ENCODE measurements at regions not wholly inside any gene's neighbourhood (a gene's known extent, or its start where the extent isn't known, plus 50 kb on each side); places are given as distances from the start of the nearest gene placed in this dataset.
"Not testable (repeated sequence)": the region's sequence is repeated elsewhere in the genome, so short reads cannot be mapped to it uniquely, and the experiment has no call there.

DNA sequence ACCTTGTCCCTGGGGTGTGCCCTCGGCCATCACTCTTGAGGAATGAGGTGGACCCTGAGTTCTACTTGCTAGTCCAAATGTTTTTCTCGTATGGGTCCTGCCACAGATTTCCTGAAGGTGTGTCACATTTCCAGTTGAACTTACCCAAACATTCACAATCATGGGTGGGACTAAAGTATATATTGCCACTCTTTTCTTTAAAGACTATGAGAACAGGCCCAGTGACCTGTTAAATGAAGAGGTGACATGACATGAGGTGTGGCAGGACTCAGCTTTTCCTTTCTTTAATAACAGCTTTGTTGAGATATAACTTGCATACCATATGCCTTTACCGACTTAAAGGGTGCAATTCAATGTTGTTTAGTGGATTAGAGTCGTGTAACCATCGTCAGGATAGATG lies 177.2 kb upstream of the EXOC2 start:
- no peak for DNase-seq
- H3K27me3 Mint-ChIP-seq = peaks cover 21% of the 10 kb centered on the region

DNA sequence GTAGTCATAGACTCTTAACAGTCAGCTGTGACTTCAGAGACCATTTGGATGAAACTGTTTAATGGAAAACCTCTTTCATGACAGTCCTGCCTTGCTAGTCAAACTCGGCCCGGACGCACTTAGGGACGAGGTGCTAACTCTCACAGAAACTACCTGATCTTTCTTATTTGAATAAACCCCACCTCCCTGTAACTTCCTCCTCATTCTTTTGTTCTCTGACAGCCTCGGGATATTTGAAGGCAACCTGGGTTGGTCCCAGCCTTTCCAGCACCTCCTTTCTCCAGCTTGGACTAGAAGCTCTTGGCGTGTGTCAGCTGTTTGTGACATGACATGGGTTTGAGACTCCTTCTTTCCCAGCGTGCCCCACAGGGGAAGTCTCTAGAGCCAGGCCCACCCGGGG lies 175.3 kb upstream of the EXOC2 start:
- Mint-ChIP-seq H3K36me3 (ENCODE audit: low read depth) (no peaks in the 10 kb centered on the region), H3K9me3 (ENCODE audit: low read depth) (no peaks in the 10 kb centered on the region), H3K27me3 (peaks cover 23% of the 10 kb centered on the region), H3K4me1 (no peaks in the 10 kb centered on the region), H3K27ac (no peak overlapping the region), H3K4me3 (no peak overlapping the region)
- intact Hi-C loops (cut with DNase I, micrococcal nuclease) = no loop called here
- DNase-seq (no peak), ATAC-seq (no peak)
- CTCF ChIA-PET = interaction anchor here (1.2 kb wide), 1 partner anchor 9 kb away, joined by 4 read pairs; no protein-coding TSS in a partner anchor
- POLR2A ChIA-PET = no interaction called here

More for the DNA sequence above, 177.2 kb upstream of the EXOC2 start:
- Mint-ChIP-seq H3K4me1 (no peaks in the 10 kb centered on the region), H3K27ac (no peak overlapping the region), H3K9me3 (ENCODE audit: low read depth) (no peaks in the 10 kb centered on the region), H3K4me3 (no peak overlapping the region), H3K36me3 (ENCODE audit: low read depth) (no peaks in the 10 kb centered on the region)
- ATAC-seq = no peak
- intact Hi-C loops (cut with DNase I, micrococcal nuclease) = no loop called here
- ChIA-PET CTCF (no interaction called here), POLR2A (no interaction called here)

DNA sequence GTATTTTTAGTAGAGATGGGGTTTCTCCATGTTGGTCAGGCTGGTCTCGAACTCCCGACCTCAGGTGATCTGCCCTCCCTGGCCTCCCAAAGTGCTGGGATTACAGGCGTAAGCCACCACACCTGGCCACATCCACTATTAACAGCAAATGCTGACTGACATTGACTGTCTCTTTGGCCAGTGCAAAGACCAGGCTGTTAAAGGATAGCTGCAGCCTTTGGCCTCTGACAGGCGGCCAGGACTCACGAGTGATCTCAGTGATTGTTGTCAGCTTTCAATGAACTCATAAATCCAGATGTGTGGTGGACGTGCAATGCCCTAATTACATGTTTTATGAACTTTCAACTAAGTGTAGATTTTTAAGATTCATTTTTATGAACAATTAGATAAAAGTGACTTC lies 174.4 kb upstream of the EXOC2 start:
- Mint-ChIP-seq H3K9me3 (ENCODE audit: low read depth) (no peaks in the 10 kb centered on the region), H3K36me3 (ENCODE audit: low read depth) (no peaks in the 10 kb centered on the region), H3K27ac (no peak overlapping the region), H3K4me3 (no peak overlapping the region), H3K27me3 (peaks cover 19% of the 10 kb centered on the region), H3K4me1 (no peaks in the 10 kb centered on the region)
- ChIA-PET POLR2A (interaction anchor here (0.7 kb wide), 1 partner anchor 21 kb away, joined by 7 read pairs; no protein-coding TSS in a partner anchor), CTCF (interaction anchor here (1.2 kb wide), 1 partner anchor 10 kb away, joined by 4 read pairs; no protein-coding TSS in a partner anchor)
- intact Hi-C loops (cut with DNase I, micrococcal nuclease) = no loop called here
- no peak for ATAC-seq
- no peak for DNase-seq

DNA sequence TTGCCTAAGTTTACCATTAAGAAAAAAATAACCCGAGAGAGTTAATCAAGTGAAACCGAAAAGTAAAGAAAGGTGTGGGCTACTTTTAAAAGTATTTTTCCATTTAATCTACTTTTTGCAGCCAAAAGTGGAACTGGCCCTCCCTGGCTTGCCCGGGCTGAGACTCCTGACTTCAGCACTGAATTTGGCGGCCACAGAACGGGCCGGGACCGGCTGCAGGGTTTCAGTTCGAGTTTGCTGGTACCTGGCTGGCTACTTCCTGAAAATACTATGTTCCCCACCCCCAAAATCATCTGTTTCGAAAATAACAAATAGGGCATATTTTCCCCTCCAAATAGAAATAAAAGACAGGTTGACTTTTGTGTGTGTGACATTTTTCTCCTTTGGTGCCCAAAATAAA lies 173.4 kb upstream of the EXOC2 start:
- ATAC-seq = no peak
- no peaks in the 10 kb centered on the region for H3K9me3 Mint-ChIP-seq (ENCODE audit: low read depth)
- intact Hi-C loops (cut with DNase I, micrococcal nuclease) = no loop called here
- H3K4me1 Mint-ChIP-seq = no peaks in the 10 kb centered on the region
- ChIA-PET CTCF (interaction anchor here (0.8 kb wide), 1 partner anchor 17 kb away, joined by 3 read pairs; no protein-coding TSS in a partner anchor), POLR2A (no interaction called here)
- H3K27me3 Mint-ChIP-seq = peaks cover 19% of the 10 kb centered on the region
- DNase-seq = no peak
- no peak overlapping the region for H3K4me3 Mint-ChIP-seq
- H3K36me3 Mint-ChIP-seq (ENCODE audit: low read depth) = no peaks in the 10 kb centered on the region
- no peak overlapping the region for H3K27ac Mint-ChIP-seq

DNA sequence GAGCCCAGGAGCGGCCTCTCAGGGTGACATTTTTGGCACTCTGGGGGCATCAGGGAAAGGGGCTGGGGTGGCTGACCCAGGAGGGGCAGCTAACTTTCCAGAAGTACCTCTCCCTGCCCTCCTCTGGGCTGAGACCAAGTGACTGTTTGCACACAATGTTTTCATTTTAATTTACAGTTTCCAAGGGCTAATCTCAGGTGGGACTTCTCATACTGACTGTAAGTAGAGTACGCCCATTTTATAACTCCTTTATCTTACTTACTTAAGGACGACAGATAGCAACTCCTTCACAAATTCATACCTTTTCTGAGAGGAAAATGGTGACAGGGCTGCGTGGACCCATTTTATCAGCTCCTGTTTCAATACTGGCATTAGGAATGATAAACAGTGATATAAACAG lies 172.9 kb upstream of the EXOC2 start:
- POLR2A ChIA-PET = no interaction called here
- Mint-ChIP-seq H3K27me3 (peaks cover 22% of the 10 kb centered on the region), H3K9me3 (ENCODE audit: low read depth) (no peaks in the 10 kb centered on the region), H3K27ac (no peak overlapping the region), H3K4me3 (no peak overlapping the region), H3K4me1 (no peaks in the 10 kb centered on the region), H3K36me3 (ENCODE audit: low read depth) (no peaks in the 10 kb centered on the region)
- no peak for ATAC-seq
- no peak for DNase-seq
- CTCF ChIA-PET = interaction anchor here (0.8 kb wide), 1 partner anchor 18 kb away, joined by 3 read pairs; no protein-coding TSS in a partner anchor
- intact Hi-C loops (cut with DNase I, micrococcal nuclease) = no loop called here

DNA sequence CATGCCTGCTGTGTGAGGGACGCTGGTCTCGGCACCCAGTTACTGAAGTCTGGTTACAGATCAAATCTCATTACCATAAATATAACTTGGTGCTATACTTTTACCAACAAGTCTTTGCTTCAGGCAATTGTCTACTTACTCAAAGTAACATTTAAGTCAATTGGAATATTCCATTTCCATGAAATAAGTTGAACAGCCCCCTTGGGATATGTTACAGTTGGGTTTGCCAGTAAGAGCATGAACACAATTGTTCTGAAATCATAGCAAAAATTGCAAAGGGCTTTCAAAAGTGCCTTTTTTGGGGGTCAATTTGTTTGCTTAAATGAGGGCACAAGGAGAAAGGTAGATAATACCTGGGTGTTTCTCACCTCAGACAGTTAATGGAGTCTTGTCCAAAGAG lies 170.9 kb upstream of the EXOC2 start:
- Mint-ChIP-seq H3K4me3 (no peak overlapping the region), H3K27me3 (peaks cover 27% of the 10 kb centered on the region), H3K4me1 (no peaks in the 10 kb centered on the region), H3K36me3 (ENCODE audit: low read depth) (no peaks in the 10 kb centered on the region), H3K27ac (no peak overlapping the region), H3K9me3 (ENCODE audit: low read depth) (no peaks in the 10 kb centered on the region)
- no peak for DNase-seq
- ChIA-PET CTCF (no interaction called here), POLR2A (no interaction called here)
- no peak for ATAC-seq
- intact Hi-C loops (cut with DNase I, micrococcal nuclease) = no loop called here

DNA sequence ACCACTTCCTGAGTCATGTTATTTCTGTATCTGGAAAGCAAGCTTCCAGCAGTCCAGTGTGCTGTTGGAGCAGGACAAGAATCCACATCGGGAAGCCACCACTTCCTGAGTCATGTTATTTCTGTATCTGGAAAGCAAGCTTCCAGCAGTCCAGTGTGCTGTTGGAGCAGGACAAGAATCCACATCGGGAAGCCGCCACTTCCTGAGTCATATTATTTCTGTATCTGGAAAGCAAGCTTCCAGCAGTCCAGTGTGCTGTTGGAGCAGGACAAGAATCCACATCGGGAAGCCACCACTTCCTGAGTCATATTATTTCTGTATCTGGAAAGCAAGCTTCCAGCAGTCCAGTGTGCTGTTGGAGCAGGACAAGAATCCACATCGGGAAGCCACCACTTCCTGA lies 170.2 kb upstream of the EXOC2 start:
- H3K4me3 Mint-ChIP-seq; H3K4me1 Mint-ChIP-seq; DNase-seq; H3K27ac Mint-ChIP-seq; ATAC-seq; H3K36me3 Mint-ChIP-seq (ENCODE audit: low read depth); H3K9me3 Mint-ChIP-seq (ENCODE audit: low read depth); CTCF ChIA-PET; intact Hi-C loops (cut with DNase I, micrococcal nuclease); POLR2A ChIA-PET: not testable (repeated sequence)
- peaks cover 27% of the 10 kb centered on the region for H3K27me3 Mint-ChIP-seq

DNA sequence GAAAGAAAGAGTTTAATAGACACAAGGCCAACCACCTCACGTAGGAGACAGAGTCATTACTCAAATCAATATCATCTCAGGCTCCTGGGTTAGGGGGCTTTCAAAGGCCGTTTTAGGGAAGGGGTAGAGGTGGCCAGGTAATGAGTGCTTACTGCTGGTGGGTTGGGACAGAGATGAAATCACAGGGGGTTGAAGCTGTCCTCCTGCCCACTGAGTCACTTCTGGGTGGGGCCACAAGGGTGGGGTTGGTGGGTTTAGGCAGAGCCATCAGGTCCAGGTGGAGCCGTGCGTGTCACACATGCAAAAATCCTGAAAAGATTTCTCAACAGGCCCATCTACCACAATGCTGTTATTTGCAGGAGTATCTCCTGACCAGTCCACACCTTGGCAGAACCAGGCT lies 167.0 kb upstream of the EXOC2 start:
- CTCF ChIA-PET = no interaction called here
- DNase-seq = no peak
- no peak overlapping the region for H3K4me3 Mint-ChIP-seq
- H3K4me1 Mint-ChIP-seq = no peaks in the 10 kb centered on the region
- H3K9me3 Mint-ChIP-seq (ENCODE audit: low read depth) = no peaks in the 10 kb centered on the region
- POLR2A ChIA-PET = no interaction called here
- intact Hi-C loops (cut with DNase I, micrococcal nuclease) = no loop called here
- H3K27ac Mint-ChIP-seq = no peak overlapping the region
- H3K27me3 Mint-ChIP-seq = peaks cover 27% of the 10 kb centered on the region
- no peaks in the 10 kb centered on the region for H3K36me3 Mint-ChIP-seq (ENCODE audit: low read depth)
- no peak for ATAC-seq

DNA sequence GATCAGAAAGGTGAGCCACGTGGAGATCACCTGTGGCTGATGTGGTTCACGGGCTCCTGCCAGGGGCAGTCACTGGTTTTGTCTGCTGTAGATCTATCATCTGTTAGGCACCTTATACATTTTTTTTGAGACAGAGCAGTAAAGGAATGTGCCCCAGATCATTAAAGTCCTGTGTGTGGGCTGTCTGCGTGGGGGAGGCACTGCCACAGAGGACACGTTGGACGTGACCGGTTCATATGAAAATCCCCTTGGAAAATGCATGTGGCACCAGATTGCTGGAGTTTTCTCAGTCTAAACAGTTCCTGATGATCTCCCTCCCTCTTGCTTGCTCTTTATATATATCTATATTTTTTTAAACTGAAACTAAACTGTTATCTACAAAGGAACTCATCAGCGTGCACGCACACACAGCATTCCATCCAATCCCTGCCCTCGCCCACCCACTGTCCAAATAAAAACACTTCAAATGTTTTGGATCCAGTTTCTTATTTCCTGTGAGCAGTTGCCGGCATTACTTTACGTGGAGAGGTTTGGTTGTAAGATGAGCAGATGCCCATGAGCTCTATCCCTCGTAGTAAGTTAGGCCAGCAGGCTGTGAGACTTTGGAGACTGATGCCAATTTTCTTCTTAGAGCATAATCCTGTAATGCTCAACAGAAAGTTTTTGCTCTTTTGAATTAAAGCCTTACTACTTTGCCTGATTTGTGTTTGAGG lies 161.6 kb upstream of the EXOC2 start:
- H3K4me3 Mint-ChIP-seq = no peak overlapping the region
- H3K27ac Mint-ChIP-seq = no peak overlapping the region
- peaks cover 19% of the 10 kb centered on the region for H3K27me3 Mint-ChIP-seq
- H3K9me3 Mint-ChIP-seq (ENCODE audit: low read depth) = no peaks in the 10 kb centered on the region
- ChIA-PET CTCF (no interaction called here), POLR2A (no interaction called here)
- no peaks in the 10 kb centered on the region for H3K4me1 Mint-ChIP-seq
- H3K36me3 Mint-ChIP-seq (ENCODE audit: low read depth) = no peaks in the 10 kb centered on the region
- no peak for ATAC-seq
- no peak for DNase-seq
- intact Hi-C loops (cut with DNase I, micrococcal nuclease) = no loop called here

DNA sequence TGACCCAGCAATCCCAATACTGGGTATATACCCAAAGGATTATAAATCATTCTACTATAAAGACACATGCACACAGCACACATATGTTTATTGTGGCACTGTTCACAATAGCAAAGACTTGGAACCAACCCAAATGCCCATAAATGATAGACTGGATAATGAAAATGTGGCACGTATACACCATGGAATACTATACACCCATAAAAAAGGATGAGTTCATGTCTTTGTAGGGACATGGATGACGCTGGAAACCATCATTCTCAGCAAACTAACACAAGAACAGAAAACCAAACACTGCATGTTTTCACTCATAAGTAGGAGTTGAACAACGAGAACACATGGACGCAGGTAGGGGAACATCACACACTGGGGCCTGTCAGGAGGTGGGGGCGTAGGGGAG lies 159.3 kb upstream of the EXOC2 start:
- CTCF ChIA-PET; DNase-seq; H3K27ac Mint-ChIP-seq; H3K9me3 Mint-ChIP-seq (ENCODE audit: low read depth); H3K4me1 Mint-ChIP-seq; ATAC-seq; POLR2A ChIA-PET; H3K4me3 Mint-ChIP-seq; H3K36me3 Mint-ChIP-seq (ENCODE audit: low read depth); intact Hi-C loops (cut with DNase I, micrococcal nuclease): not testable (repeated sequence)
- H3K27me3 Mint-ChIP-seq = peaks cover 14% of the 10 kb centered on the region

DNA sequence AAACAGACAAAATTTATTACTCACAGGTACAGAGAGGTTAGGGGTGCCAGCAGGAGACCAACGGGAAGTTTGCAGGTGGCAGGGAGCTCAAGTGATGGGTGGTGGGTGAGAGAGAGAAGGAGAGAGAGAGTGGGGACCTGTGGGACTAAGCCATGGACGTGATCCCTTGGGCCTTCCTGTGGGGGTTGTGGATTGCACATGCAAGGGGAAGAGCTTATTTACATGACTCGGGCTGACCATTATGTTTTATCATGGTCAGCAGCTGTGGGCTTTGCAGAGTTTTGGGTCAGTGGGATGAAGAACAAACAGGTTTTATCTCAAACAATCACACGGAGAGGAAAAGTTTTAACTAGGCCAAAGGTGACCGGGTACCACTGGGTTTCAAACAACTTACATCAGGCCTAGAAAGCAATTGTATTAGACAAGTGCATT lies 156.2 kb upstream of the EXOC2 start:
- CTCF ChIA-PET = interaction anchor here (0.6 to 0.7 kb wide), 2 partner anchors 19 to 256 kb away, joined by 3 to 4 read pairs; no protein-coding TSS in a partner anchor
- no peaks in the 10 kb centered on the region for H3K4me1 Mint-ChIP-seq
- intact Hi-C loops (cut with DNase I, micrococcal nuclease) = no loop called here

DNA sequence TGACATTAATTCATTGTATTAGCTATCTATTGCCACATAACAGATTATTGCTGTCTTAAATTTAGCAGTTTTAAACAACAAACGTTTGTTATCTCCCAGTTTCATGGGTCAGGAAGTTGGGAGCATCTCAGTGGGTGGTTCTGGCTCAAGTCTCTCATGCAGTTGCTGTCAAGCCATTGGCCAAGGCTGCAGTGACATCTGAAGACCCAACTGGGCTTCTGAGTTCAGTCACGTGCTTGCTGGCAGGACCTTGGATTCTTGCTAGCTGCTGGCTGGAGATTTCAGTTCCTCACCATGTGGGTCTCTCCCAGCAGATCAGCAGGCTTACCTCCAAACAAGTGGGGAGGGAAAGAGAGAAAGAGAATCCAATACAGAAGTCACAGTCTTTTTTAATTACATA lies 152.6 kb upstream of the EXOC2 start:
- H3K36me3 Mint-ChIP-seq (ENCODE audit: low read depth) = no peaks in the 10 kb centered on the region

More for the DNA sequence above, 156.2 kb upstream of the EXOC2 start:
- H3K36me3 Mint-ChIP-seq (ENCODE audit: low read depth) = no peaks in the 10 kb centered on the region
- H3K27ac Mint-ChIP-seq = no peak overlapping the region
- POLR2A ChIA-PET = no interaction called here
- DNase-seq (no peak), ATAC-seq (no peak)
- no peaks in the 10 kb centered on the region for H3K9me3 Mint-ChIP-seq (ENCODE audit: low read depth)
- H3K4me3 Mint-ChIP-seq = no peak overlapping the region
- peaks cover 8% of the 10 kb centered on the region for H3K27me3 Mint-ChIP-seq

More for the DNA sequence above, 152.6 kb upstream of the EXOC2 start:
- no peaks in the 10 kb centered on the region for H3K9me3 Mint-ChIP-seq (ENCODE audit: low read depth)
- no peak for DNase-seq
- H3K27me3 Mint-ChIP-seq = peaks cover 18% of the 10 kb centered on the region
- ATAC-seq = no peak
- POLR2A ChIA-PET = no interaction called here
- no peak overlapping the region for H3K27ac Mint-ChIP-seq
- intact Hi-C loops (cut with DNase I, micrococcal nuclease) = no loop called here
- no peak overlapping the region for H3K4me3 Mint-ChIP-seq
- no peaks in the 10 kb centered on the region for H3K4me1 Mint-ChIP-seq
- CTCF ChIA-PET = no interaction called here

Measured in activated CD4-positive, alpha-beta T cell treated with anti-CD3 and anti-CD28 coated beads for 36 hours (primary cell).